NCI-H510A treated with DMSO at 0.1 percent for 48 hours (cell line): ENCODE measurements at regions not wholly inside any gene's neighbourhood (a gene's known extent, or its start where the extent isn't known, plus 50 kb on each side); places are given as distances from the start of the nearest gene placed in this dataset.

Experiments
- DNase-seq: peaks from one replicate; lab custom pipeline; 2025; lab: John Stamatoyannopoulos, UW

DNA sequence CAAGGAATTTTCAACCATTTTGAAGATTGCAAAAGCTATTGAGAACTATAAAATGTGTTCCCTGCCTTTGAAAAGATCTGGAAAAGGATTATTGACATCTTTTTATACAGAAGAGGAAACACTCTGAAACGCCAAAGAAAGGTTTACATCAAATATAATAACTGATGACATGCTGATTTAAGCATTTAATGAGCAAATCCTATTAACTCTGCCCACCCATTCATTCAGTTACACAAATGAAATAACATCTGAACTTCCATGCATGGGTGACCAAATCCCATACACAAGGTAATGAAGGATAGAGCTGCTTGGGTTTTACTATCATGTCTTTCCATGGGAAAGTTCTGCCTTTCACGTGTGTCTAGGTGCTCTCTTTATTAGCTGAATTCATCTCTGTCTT, 589.4 kb upstream of the WWC1 start:
- no peak for DNase-seq

DNA sequence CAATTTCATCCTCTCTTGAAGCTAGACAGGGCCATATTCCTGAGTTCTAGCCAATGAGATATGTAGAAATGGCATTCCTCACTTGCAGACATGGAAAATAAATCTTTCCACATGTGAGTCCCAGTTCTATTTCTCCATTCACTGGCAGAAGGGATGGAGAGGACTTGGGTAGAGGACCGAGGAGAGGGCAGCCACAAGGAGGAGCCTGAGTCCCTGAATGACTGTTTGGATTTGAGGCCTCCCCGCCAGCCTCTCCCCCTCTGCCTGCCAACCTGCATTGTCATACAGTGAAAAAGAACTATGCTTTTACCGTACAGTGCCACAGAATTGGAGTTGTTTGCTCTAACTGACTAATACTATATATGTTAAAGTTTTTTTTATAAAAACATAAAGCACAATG, 583.0 kb upstream of the WWC1 start:
- DNase-seq: no peak

DNA sequence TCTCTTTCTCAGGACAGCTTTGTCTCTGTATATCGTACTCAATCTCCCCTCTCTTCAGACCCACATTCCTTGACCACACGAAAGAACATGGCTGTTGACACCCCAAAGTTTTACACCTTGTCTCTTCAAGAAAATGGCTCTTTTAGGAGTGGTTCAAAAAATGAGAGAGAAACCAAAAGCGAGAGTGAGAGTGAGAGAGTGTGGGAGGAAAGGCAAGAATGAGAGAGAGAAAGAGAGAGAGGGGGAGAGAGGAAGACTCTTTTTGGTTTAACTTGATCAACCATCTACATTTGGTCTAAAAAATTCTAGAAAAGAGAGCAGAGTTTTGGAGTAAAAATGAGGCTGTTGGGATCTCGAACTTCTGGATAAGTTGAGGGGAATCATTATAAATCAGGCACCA, 581.8 kb upstream of the WWC1 start:
- no peak for DNase-seq

DNA sequence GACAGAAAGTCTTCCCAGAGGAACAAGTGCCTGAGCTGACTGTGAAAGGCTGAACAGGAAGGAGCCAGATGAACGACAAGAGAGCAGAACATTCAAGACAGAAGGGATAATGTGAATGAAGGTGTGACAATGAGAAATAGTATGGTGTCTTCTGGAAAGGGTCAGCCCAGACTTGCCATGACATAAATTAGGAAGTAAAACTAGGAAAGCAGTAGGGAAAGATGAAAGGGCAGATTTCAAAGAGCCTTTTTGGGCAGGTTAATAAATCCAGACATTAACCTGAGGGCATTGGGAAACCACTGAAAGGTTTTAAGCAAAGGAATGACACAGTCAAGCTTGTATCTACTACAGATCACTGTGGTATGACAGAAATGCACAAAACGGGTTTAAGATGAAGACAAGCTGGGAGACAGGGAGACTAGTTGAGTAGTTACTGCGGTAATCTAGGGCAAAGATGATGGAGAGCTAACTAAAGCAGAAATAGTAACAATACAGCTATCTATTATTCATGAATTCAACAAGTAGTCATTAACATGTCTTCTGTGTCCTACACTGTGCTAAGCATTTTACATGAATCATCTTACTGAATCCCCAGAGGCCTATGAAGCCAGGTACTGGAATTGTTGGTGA, 580.9 kb upstream of the WWC1 start:
- no peak for DNase-seq

DNA sequence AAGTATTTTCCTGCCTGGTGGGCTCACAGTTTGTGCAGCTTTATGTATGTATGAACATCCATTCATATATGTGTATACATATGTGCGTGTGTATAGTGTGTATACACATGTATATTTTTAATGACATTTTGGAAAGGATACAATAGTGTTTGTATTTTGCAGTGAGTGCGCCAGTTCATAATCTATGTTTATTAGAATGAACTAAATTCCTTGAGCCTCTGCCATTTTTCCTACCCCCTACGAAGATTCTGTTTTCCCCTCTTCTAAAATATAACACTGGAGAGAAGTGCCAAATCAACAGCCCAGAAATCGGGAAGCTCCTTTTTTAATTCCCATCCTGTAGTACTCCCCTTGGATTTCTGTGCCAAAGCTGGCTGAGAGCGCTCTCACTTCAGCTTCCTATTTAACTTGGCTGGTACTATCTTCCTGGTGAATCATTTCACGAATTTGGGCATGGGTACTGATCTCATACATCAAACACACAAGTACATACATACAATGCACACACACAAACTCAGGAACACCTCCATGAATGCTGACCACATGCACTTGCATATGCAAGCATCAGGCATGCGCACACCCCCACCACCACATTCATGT, 578.4 kb upstream of the WWC1 start:
- no peak for DNase-seq

DNA sequence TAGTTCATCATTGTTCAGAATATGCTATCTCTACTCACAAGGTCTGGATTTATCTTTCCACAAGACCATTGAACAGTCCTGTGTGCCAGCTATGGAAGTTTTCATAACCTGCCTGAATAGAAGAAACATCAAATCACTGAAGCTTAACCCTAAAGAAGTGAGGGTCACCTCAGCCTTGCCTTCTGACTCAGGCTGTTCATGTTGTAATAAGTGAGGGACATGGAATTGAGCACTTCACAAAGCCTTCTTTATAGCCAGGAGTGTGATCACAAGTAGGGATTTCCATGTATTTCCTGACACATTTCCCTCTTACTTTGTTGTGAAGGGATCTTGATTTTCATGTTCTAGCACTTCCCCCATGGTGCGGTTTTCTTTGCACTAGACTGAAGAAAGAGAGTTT, 577.5 kb upstream of the WWC1 start:
- DNase-seq: no peak

DNA sequence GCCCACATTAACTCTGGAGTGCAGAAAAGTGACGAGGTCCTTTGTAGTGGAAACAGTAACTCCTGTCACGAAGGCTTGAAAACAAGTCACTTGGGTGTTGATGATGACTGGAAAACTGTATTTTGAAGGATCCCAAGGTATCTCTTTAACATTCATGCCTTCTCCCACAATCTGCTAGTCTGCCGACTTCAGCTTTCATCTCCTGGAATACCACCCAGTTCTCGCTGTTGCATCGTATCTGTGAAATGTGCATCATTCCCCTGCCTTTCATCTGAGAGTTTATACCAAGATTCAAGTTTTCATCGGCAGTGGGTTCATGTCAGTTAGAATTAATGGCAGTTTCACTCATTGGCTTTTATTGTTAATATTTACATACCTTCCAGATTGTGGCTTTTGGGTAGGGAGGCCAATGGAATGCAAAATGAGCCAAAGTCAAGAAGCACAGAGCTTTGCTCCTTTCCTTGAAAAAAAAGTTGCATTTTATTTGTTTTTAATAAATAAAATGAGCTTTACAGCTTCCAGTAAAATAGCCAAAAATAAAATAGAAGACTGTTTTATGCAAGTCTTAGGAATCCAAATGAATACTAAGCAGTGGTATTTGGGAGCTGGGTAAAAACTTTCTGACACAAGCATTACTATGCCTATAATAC, 575.2 kb upstream of the WWC1 start:
- DNase-seq: no peak

DNA sequence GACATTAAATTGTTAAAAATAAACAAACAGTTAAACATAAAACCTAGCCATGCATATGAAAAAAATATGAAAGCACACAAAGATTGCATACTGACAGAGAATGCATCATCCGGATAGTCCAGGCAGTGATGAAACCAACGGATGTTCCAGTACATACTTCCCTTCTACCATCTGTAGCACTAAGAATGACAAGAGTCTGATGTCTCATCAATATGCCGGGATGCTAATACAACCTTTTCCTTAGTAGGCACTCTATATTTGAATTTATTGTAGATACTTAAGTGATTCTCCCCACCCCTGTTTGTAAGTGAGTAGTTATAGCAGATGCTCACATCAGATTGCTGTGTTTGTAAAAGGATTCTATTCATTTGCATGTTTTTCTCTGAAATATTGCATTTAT, 571.2 kb upstream of the WWC1 start:
- DNase-seq: no peak

DNA sequence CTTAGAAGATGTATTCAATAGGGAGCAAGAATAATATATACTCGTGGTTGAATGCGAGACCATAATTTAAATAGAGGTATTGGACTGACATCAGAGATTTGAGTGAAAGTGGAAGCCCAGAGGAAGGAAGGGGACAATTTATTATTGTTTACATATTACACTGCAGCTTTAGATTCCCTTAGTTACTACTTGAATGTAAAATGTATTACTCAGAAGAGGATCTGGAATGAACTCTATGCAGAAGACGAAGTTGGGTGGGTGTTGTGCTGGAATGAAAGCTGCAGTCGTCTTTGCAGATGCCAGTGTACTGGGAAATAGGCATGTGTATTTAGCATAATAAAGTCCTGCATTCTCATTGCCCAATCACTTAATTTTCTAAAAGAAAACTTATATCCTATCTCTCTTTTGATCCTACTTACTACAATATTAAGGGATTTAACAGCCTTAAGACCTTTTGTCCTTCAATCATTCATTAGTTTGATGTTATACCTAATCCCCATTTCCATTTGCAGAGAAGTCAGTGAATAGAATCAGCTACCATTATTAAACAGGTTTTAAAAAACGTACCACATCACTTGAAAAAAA, 570.7 kb upstream of the WWC1 start:
- no peak for DNase-seq

DNA sequence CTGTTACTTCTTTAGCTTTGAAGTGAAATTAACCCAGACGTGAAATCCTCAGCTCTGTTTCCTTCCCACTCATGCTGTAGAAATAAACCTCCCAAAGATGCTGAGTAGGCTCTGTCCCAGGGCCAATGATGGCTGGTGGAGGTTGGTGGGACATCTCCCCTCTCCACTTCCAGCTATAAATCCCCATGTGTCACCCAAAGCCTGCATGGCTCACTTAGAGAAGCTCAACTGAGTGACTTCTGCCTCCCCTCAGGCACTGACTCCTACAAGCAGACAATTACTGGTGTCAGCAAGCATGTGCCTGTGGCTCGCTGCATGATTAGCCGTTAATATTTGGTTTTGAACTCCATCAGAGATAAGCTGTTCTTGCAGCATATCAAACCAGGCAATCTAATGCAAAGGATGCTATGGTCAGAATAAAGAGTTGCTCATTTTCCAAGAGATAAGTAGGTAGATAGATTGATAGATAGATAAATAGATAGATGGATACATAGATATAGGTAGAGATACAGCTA, 569.5 kb upstream of the WWC1 start:
- no peak for DNase-seq

DNA sequence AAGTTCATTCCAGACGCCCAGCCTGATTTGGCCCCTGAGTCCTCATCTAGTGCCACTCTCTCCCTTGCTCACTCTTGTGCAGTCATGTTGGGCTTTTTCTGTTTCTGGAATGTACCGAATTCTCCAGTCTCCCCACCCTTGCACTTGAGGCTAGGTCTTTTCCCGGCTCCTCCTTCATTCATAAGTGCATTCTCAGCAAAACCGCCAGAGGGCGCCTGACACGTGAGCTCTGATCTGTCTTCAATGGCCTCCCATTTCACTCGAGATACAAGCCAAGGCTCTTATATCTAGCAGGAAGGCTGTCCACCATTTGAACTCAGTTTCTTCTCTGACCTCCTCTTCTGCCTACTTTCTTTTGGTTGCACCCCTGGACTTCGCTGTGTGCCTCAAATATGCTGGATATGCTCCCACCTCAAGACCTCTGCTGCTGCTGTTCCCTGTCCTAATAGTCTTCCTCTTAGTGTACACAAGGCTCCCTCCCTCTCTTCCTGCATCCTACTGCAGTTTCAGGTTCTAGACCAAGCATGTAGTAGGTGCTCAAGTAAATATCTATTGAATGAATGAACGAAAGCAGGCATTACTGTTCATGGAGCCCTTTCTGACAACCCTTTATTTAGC, 568.1 kb upstream of the WWC1 start:
- DNase-seq: peak; percentile 15

DNA sequence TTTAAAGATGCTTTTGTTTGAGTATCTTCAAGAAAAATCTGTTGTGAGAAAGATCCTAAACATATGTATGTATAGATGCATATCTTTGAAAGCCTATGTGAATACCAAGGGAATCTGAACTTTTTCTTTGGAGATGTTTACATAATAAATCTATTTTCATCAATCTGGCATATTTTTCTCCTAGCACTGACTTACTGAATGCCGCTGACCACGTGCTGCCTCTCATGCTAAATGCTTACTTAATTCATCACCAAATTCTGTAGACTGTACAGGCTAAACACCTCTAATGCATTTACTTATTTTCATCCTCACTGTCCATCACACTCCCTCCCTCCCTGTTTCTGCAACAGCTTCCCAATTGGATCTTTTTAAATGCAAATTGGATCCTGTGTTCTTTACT, 566.2 kb upstream of the WWC1 start:
- DNase-seq: no peak

DNA sequence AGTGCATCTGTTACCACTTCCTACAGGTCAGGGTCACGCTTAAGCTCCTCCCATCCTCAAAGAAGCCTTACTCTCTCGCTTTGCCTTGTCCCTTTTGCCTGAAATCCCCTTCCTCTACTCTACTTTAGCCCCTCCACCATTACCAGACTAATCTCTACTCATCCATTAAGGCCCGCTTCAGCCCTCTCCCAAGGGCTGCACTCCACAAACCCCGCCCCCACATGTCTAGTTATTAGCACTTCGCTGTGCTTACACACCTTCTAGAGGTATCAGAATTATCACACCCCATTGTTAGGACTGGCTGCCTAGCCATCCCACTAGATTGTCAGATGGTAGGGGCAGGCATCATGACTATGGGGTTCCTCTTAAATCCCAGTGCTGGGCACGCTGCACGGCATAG, 565.7 kb upstream of the WWC1 start:
- no peak for DNase-seq

DNA sequence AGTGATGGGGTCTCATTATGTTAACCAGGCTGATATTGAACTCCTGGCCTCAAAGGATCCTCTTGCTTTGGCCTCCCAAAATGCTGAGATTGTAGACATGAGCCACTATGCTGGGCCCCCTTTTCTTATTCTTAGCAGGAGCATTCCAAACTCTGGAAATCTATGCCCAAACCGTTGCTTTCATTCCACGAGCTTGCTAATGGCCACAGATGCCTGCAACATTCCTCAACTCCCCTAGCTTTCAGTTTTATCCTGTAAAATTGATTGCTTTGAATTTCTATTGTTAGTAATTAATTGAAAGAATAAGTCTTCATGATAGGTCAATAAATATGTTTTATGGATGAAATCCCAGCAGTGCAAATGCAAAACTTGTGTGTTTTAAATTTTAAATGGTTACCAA, 564.8 kb upstream of the WWC1 start:
- DNase-seq: no peak

DNA sequence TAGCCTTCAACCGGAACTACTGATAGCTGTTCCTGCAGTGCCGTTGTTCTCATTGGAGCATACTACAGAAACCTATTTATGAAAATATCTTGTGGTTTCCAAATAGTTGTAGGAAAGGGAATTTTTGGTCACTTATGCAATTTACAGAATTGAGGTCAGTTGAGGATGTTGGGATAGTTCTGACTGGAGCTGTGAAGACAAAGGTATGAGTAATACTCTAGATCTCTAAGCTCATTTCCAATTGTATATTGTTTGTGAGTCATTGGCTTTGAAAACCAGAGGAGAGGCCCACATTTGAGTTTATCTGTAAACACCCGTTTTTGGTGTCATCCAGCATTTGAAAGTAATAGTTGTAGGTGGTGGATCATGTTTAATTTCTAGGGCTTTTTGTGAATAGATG, 561.3 kb upstream of the WWC1 start:
- no peak for DNase-seq

DNA sequence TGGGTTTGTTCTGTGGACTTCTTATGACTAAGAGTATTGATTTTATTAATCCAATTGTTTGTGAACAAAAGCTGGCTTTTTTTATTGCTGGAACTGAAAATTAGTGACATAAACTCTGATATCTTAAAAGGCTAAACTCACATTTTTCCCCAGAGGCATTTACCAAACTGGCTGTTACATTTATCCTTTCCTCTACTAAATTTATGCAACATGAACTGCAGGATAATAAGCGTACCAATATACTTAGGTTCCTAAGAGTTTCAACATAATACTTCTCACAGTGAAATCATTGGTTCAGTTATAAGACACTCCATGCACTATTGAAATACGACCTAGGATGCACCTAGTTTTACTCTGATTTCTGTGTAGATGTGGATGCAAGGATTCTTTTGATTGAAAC, 560.8 kb upstream of the WWC1 start:
- DNase-seq: no peak

DNA sequence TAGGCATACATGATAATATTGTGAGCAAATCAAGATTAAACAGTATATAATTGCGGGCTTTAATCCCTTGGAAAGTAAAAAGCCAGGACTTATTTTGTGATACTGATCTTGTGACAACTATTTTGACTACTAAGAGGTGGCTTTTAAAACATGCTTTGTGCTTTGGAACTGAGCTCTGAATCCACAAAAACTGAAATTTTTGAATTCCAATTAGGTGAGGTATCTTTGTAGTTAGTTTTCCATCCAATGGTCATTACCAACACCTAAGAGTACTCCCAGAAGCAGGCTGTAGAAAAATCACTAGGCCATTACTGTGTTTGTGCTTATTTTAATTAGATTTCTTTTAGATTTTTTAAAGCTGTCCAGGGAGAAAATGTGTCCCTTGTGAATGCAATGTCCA, 559.5 kb upstream of the WWC1 start:
- no peak for DNase-seq

DNA sequence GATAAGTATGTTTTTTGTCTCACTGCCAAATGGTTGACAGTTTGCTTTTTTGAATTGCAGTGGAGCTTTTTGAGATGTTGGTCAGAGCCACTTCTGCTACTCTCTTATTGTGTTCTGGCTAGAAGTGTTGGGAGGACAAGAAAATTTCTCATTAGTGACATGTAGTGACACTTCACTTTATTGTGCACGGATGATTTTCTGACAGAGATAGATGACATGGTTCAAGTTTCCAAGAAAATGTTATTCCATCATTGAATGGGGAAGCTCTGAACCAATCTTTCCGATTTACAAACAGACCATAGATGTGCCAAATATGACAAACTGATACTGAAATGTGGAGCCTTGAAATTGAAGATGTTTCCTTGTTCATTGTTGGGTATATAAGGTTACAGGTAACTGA, 558.9 kb upstream of the WWC1 start:
- no peak for DNase-seq

DNA sequence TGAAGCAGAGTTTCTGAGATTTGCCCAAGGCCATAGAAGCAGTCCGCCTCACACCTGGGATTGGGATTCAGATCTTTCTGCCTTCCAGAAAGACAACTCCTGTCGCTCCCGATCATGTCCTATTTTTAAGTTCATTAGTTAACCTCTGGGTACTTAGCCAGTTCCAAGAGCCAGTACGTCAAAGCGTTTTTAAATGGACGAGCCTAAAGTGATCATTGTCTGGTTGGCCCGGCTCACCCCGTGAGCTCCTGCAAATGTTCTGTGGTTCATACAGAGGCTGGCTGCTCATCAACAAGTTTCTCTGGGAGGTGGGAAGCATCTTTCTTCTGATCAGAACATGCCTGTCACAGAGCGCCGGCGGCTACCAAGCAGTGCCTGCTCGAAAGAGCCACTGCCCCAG, 554.5 kb upstream of the WWC1 start:
- no peak for DNase-seq

DNA sequence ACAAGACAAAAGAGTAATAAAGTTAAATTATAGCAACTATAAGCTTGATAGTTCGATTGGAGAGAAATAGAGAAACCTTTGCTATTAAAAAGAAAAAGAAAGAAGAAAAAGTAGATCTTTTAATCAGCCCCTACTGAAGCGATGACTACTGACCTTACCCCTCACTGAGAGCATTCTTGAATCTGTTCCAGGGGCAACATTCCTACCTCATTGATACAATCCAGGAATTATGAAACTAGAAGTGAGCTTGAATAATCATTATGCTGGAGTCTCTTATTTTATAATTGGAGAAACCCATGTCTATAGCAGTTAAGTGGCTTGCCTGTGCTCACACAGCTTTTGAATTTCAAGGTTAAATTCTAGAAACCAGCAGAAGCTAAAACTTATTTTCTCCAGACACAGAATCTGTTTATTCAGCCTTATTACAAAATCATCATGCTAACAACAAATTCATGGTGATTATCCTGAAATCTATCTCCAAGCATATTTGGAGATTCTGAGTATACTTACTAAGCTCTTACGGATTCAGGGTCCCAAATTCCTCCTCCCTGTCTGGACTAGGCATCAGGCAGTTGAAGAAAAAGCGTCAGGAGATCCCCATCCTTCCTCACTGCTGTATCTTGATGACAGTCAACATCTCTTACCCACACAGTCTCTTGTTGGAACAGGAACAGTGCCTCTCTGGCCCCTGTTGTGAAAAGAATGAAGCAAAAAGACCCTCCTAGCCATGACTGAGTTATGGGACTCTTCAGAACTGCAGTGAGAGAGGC, 547.6 kb upstream of the WWC1 start:
- no peak for DNase-seq

DNA sequence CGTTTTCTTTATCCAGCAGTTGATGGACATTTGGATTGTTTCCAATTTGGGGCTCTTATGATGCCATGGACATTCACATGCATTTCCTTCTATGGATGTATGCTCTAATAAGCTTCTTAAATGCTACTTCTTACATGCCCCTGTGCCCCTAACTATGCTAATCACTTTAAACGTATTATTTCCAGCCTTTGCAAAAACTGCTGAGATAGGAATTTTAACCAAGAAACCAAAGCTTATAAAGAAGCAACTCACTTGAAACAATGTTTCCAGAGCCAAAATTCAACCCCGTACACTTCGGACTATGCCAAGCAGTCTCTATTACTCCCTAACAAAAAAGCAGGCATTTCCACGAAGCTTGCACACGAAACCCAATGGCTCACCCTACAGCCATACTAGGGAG, 545.6 kb upstream of the WWC1 start:
- DNase-seq: no peak

DNA sequence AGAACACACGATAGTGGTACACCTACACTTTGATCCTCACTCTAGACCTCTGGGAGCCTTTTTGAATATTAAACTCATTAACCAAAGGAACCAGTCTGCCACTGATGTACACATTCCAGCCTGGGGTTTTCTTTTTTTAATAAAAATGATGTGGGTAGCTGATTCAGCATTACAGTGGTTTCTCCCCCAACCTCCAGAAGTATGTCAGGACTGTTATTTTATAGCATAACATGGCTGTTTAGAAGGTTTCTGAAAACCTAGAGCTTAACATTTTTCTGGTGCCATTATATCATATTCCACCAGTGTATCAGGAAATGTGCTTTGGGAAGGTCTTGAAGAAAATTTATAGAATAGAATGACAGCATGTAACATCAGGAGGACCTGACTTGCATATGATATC, 540.9 kb upstream of the WWC1 start:
- no peak for DNase-seq
